Psoas muscle (tissue), 7 donors: ENCODE measurements at regions not wholly inside any gene's neighbourhood (a gene's known extent, or its start where the extent isn't known, plus 50 kb on each side); places are given as distances from the start of the nearest gene placed in this dataset.

Experiments used
- ATAC-seq, 4 donors: fragments of 200-7000 bp; cut with Tn5 transposase; one replicate each; pipeline ENCODE4 v1.9.1; 2020; ENCODE audit warnings: moderate library complexity in 3 of 4, mild to moderate bottlenecking in 2 of 4
- DNase-seq, 2 donors: peaks; one replicate each; pipeline ENCODE4 v3.0.0-alpha.2; 2020
- H3K27ac ChIP-seq: fragments of 200-600 bp; one replicate; pipeline ENCODE4 v1.8.0; 2022
- H3K27me3 ChIP-seq, 3 donors: fragments of 200-600 bp in 1 of 3; one replicate each; pipeline versions ENCODE4 v1.6.1 to v1.8.0; 2013 to 2022; ENCODE audit warnings: low read length in 2 of 3, mild to moderate bottlenecking in 2 of 3, moderate library complexity in 1 of 3; ENCODE audit not compliant: insufficient read depth in 3 of 3
- H3K36me3 ChIP-seq, 2 donors: fragments of 200-600 bp in 1 of 2; one replicate each; pipeline versions ENCODE4 v1.6.1 to v1.8.0; 2013 to 2022; ENCODE audit warnings: low read depth in 1 of 2, mild to moderate bottlenecking in 1 of 2, moderate library complexity in 1 of 2; ENCODE audit not compliant: insufficient read depth in 1 of 2
- H3K4me1 ChIP-seq: fragments of 200-600 bp; one replicate; pipeline ENCODE4 v1.8.0; 2022
- H3K4me3 ChIP-seq: fragments of 200-600 bp; one replicate; pipeline ENCODE4 v1.8.0; 2022; ENCODE audit warnings: mild to moderate bottlenecking
- H3K9me3 ChIP-seq: fragments of 200-600 bp; one replicate; pipeline ENCODE4 v1.8.0; 2022
- CTCF ChIP-seq: fragments of 200-600 bp; IDR thresholded peaks from one replicate; pipeline ENCODE4 v1.8.0; 2022; ENCODE audit warnings: antibody characterized with exemption
- WGBS, 3 donors: extraction: QIAGEN DNeasy Blood & Tissue Kit; methylation state at CpG; one replicate each; pipeline versions ENCODE4 v1.1.6 to v1.1.7; 2013; 5-methylcytosine and 5-hydroxymethylcytosine counted together
- intact Hi-C, 2 donors: fragments of 100-400 bp; cut with DNase I; formaldehyde crosslinking; loops; one replicate each; pipeline versions ENCODE4 v1.11.0 to v1.14.2; 2022
- donor health status: healthy with polysubstance abuse.
- donor health status: DM: no; HTN: no; CAD: no; lungs with moderate emphysema.
- donor health status: Bipolar disorder and iron deficiency.
- donor health status: healthy.
- donor health status: DM: yes; HTN: yes; CAD: no.
- donor health status: DM: no; HTN: no; CAD: no.
- donor health status: DM: yes; HTN: yes; CAD: no.

GRCh38 chr6:135651964-135652755, 154.6 kb upstream of the AHI1 start:
- Histone ChIP-seq H3K36me3 (no peaks in the 10 kb centered on the region), H3K27ac (no peak overlapping the region), H3K4me3 (no peak overlapping the region), H3K4me1 (no peaks in the 10 kb centered on the region), H3K27me3 (no peaks in the 10 kb centered on the region), H3K9me3 (no peaks in the 10 kb centered on the region)
- DNase-seq (no peak), ATAC-seq (no peak)
- intact Hi-C loops, result no loop called here
- WGBS, 3 donors, result 75 to 76% (median 75%) methylated on average over 7 of the region's 7 CpGs
- TF ChIP-seq CTCF, result no peak

- intact Hi-C loops, result no loop called here
- no peaks in the 10 kb centered on the region for H3K9me3 ChIP-seq
- no peak for DNase-seq
- no peaks in the 10 kb centered on the region for H3K4me1 ChIP-seq
- no peaks in the 10 kb centered on the region for H3K27me3 ChIP-seq
- ATAC-seq, result no peak
- H3K27ac ChIP-seq, result no peak overlapping the region
- no peak overlapping the region for H3K4me3 ChIP-seq
- no peak for TF ChIP-seq CTCF
- H3K36me3 ChIP-seq, result no peaks in the 10 kb centered on the region
Observed at GRCh38 chr6:135655055-135655454, 157.5 kb upstream of the AHI1 start.

- H3K9me3 ChIP-seq, result no peaks in the 10 kb centered on the region
- 87 to 90% (median 88%) methylated on average over 2 of the region's 2 CpGs for WGBS, 3 donors
- no peak for TF ChIP-seq CTCF
- H3K4me3 ChIP-seq, result no peak overlapping the region
- intact Hi-C loops, result no loop called here
- H3K4me1 ChIP-seq, result no peaks in the 10 kb centered on the region
- DNase-seq (no peak), ATAC-seq (no peak)
- H3K36me3 ChIP-seq, result no peaks in the 10 kb centered on the region
- no peak overlapping the region for H3K27ac ChIP-seq
- H3K27me3 ChIP-seq, result no peaks in the 10 kb centered on the region
Observed at GRCh38 chr6:135657207-135657606, 159.7 kb upstream of the AHI1 start.

- 80 to 87% (median 84%) methylated on average over 3 of the region's 3 CpGs for WGBS, 3 donors
- intact Hi-C loops, result no loop called here
- Histone ChIP-seq H3K27me3 (no peaks in the 10 kb centered on the region), H3K36me3 (no peaks in the 10 kb centered on the region), H3K4me3 (no peak overlapping the region), H3K9me3 (no peaks in the 10 kb centered on the region), H3K27ac (no peak overlapping the region), H3K4me1 (no peaks in the 10 kb centered on the region)
- TF ChIP-seq CTCF, result no peak
- DNase-seq (no peak), ATAC-seq (no peak)
Observed at GRCh38 chr6:135658481-135658880, 160.9 kb upstream of the AHI1 start.

- no peaks in the 10 kb centered on the region for H3K36me3 ChIP-seq
- no peak for TF ChIP-seq CTCF
- ATAC-seq, result no peak
Observed at GRCh38 chr6:135658916-135659315, 161.4 kb upstream of the AHI1 start.

More at GRCh38 chr6:135658916-135659315, 161.4 kb upstream of the AHI1 start:
- no peaks in the 10 kb centered on the region for H3K9me3 ChIP-seq
- DNase-seq, result no peak
- H3K27ac ChIP-seq, result no peak overlapping the region
- no peaks in the 10 kb centered on the region for H3K4me1 ChIP-seq
- 80 to 85% (median 83%) methylated on average over 2 of the region's 2 CpGs for WGBS, 3 donors
- intact Hi-C loops, result no loop called here
- no peak overlapping the region for H3K4me3 ChIP-seq
- H3K27me3 ChIP-seq, result no peaks in the 10 kb centered on the region
